ELR (cell line): ENCODE measurements at regions not wholly inside any gene's neighbourhood (a gene's known extent, or its start where the extent isn't known, plus 50 kb on each side); places are given as distances from the start of the nearest gene placed in this dataset.
"Not testable (repeated sequence)": the region's sequence is repeated elsewhere in the genome, so short reads cannot be mapped to it uniquely, and the experiment has no call there.

Experiments used
- DNase-seq: peaks from one replicate; pipeline ENCODE4 v3.0.0-alpha.2; 2015; ENCODE audit warnings: low read depth

DNA sequence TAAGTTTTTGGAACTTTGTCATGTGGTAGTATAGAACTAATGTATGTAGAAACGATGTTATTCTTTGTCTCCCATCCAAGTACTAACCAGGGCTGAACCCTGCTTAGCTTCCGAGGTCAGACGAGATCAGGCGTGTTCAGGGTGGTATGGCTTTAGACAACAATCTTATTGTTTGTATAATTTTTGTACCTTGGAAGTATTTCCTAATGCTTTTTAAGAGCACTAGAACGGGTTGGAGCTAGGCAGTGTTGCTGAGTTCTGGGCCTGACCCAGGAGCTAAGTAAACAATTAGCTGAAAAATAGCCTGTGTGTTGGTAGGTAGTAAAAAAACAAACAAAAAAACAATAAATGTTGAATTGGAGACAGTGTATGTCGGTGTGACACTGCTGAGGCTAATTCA lies 244.3 kb downstream of the EMP1 start:
- no peak for DNase-seq

DNA sequence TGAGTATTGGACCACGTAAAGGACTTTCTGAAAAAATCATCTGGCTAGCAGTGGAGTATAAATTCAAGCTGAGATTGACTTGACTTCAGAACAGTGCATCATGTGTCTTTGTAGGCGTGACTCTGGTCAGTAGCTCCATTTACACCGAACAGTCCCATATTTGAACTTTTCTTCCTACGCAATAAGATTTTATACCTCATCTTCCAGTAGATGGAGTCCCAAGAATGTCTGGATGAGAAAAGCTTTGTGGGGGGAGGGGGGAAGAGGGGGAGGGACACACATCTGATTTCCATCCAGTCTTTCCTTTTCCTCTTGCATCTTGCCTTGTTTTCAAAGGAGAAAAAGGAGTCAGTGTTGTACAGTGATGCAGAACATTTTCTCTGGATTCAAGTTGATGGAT lies 241.0 kb downstream of the EMP1 start:
- DNase-seq = no peak

DNA sequence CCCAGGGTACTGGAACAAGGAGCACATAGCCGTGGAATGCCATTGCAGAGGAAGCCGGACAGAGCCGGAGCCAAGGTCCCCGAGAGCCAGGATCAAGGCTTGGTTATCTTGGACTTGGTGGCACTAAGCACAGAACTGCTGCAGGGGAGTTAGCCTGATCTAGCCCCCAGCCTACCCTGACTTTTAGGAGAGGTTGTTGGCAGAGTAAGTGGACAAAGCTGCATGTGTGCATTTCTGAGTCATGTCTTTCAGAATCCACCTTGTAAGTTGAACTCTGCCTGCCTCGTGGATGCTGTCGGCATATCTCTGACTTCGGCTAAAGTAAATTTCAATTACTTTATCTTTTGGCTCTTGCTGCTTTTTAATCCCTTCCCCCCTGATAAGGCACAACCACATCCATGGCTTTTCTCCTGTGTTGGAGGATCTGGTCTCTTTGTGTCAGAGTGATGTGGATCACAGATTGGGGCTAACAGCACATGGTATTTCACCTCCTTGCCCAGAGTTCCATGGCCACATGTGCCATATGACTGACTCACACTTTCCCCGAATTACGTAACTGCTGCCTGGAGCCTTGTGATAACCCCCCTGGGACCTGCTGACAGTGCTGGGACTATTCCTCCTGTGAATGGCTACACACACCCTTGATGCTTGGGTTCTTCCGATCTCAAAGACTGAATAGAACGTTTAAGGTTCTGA lies 240.3 kb downstream of the EMP1 start:
- peak; percentile 55 for DNase-seq

DNA sequence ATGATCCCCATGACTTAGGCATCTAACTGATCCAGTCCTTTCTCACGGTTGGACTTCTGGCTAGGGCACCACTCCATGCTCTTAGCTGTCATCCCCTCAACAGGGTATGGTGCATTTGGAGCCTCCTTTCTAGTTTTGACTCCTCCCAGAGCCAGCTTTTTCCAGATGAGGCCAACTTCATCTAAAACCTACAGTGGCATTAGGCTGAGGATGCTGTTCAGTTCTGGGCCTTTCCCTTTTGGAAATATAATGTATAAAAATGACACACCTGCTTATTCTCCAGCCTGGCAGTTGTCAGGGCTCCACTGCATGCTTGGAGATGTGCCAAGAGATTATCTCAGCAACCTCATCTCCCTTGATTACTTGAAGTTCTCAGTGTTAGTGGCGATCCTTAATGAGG lies 239.7 kb downstream of the EMP1 start:
- no peak for DNase-seq

DNA sequence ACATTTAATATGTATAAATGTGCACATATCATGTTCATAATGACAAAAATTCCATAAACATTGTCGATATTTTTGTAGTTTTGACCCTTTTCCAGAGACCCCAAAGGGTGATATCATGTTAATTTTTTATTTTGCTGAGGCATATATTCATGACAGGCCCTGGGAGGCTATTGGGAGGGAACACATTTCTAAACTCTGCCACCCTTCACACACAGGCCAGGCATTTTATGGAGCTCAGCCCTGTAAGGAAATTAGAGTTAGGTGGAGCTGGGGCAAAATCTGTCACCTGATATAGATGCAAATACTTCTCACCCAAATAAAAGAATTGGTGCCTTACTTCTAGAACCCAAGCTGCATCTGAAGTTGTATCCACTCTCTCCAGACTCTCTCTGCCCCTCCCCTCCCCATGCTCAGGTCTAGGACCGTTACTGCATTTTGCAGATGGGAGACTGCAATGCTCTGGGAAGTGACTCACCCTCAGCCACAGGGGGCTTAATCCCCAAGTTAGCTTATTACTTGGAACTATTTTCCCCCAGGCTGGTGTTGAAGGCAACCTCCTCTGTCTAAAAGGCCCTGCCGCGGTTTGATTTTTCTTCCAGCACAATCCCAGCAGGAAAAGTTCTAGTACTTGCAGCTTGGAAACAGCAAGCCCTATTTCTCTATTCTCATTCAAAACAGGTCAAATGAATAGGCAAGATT lies 238.9 kb downstream of the EMP1 start:
- DNase-seq = peak; percentile 32

- DNase-seq = no peak
Observed at GRCh38 chr12:13433768-13434167, 237.2 kb downstream of the EMP1 start.

GRCh38 chr12:13431041-13431440 lies 234.5 kb downstream of the EMP1 start:
- no peak for DNase-seq

DNA sequence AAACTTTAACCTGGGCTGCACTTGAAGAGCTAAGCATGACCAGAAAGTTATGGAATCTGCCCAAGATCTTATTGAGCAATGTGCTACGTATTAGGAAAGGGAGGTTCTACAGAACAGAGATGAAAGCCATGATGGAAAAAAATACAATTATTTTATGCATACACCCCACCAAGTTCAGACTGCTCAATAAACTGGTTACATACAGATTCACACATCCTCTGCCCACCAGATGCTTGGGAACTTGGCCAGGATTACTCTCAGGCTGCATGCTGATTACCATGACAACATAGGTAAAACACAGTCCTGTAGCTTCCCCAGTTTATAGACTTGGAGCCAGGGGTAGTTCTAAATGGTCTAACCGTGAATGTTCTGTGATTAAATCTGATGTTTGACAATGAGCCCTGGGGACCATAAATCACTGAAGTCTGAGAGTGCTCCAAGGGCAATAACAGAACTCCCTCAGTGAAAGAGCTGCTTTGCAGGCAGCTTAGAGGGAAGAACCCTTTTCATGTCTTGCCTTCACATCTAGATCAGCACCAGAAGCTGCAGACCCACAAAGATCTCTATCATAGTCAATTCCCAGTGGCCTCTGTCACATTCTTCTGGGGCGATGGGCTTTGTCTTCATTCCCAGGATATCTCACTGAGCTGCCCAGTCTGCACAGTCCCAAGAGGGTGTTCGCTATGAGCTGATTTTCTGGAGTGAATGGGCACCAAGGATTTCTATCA lies 232.2 kb downstream of the EMP1 start:
- no peak for DNase-seq

DNA sequence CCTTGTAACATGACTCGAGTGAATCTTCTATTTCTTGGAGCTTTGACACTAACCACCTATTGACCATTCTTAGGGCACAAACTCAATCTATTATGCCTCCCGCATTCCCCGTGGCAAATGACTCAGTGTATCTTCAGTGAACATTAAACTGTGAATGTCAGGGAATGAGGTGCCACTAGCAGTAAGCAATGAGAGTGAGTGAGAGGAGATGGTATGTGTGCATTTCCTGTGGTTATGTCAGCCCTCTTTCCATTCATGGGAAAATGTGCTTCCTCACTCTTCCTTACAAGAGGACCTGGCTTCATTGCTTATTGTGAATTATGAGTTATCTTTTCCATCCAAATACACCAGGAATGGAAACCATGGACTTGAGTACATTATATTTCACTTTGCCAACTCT lies 229.2 kb downstream of the EMP1 start:
- peak; percentile 92 for DNase-seq

DNA sequence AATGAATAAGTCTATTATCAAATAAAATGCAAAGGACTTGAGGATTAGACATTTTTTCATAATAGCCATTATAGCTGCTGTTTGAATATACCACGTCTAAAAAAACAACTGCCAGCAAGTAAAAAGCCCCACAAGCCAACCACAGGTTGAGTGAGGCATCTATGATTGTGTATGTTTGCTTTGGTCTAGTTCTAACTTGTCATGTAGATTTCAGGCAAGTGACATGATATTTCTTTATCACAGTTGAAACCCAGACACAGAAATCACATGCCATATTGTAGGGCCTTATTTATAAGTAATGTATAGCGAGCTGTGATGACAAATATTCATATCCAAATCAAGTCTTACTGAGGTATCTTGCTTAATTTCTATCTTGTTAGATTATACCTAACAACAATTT lies 225.8 kb downstream of the EMP1 start:
- no peak for DNase-seq

- no peak for DNase-seq
Observed at GRCh38 chr12:13417516-13417915, 221.0 kb downstream of the EMP1 start.

- no peak for DNase-seq
Observed at GRCh38 chr12:13411287-13411686, 214.8 kb downstream of the EMP1 start.

GRCh38 chr12:13405961-13406703 lies 209.6 kb downstream of the EMP1 start:
- DNase-seq = no peak

DNA sequence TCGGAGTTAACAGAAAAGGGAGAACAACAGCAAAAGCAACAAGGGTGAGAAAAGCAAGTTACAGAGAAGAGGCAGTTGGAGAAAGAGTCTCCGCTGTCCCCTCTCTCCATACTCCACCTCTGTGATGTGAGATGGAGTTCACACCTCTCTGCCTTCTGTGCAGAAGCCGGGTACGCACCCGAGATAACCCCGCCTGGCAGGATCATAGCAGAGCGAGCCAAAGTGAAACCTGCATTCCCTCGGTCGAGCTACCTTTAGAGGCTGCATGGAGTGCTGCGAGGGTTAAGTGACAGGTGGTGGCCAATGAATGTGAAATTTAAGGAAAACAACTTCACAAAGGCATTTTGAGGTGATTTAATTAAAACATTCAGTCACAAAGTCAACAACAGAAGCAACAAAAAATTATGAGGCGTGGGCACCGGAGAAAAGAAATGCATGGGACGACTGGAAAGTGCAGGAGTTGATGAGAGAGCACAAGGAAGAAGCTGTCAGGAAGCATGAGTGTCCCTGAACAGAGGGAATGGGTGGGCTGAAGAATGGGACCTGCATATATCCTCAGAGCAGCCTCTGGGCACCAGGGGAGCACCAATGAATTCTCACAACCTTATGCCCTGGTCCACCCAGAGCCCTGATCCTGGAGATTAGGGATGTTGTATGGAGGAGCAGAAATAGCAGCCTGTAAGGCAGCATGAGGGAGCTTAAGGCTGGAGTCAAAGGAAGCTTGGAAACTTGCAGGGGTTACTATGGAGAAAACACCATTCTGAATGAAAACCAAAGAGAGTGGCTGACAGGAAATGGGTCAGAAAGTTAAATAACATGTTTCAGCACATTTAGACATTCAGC lies 208.3 kb downstream of the EMP1 start:
- no peak for DNase-seq

DNA sequence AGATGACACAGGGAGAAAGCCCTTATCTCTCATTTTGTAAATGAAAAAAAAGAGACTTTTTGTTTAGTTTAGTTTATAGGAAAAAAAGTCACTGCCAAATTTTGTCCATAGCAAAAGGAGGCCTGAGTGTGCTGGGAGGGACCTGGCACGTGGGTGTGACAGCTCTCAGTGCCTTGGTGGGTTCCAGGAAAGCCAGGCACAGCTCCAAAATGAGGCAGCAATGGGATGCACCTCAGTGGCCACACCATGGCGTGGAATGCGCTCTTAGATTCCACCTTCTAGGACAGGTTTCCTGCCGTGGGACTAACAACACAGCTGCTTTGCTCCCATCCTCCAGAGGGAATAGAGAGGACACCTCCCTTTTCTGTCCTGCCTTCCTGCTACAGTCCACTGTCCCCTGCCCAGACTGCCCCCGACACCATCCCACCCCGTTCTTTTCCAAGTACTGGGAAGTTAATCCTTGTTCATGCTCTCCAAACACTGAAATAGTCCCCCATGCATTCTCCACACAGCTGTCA lies 207.6 kb downstream of the EMP1 start:
- DNase-seq = no peak

DNA sequence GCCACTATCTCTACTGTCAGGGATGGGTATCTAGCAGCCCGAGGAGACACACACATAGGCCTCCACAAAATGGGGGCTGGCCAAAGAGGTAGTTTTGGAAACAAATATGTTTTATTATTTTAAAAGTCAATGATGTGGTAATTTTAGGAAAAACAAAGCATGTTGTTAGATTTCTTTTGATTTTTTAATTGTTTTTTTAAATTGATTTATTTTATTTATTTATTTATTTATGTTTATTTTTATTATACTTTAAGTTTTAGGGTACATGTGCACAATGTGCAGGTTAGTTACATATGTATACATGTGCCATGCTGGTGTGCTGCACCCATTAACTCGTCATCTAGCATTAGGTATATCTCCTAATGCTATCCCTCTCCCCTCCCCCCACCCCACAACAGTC lies 194.8 kb downstream of the EMP1 start:
- DNase-seq = not testable (repeated sequence)

DNA sequence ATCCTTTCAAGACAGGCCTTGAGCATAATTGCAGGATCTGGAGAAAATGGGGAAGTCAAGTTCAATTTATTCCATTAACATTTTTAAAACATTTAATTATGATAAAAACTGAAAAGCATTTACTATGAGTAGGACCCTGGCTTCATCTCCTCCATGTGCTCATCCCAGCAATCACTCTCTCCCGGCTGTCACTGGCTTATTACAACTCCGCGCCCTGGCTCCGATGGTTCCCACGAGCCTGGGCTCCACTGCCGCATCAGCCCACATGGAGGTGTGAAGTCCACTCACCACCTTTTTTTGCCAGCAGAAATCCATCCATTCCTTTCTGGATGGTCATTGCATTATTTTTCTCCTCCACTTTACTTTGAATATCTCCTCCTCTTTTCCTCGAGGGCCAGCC lies 194.4 kb downstream of the EMP1 start:
- DNase-seq = no peak

DNA sequence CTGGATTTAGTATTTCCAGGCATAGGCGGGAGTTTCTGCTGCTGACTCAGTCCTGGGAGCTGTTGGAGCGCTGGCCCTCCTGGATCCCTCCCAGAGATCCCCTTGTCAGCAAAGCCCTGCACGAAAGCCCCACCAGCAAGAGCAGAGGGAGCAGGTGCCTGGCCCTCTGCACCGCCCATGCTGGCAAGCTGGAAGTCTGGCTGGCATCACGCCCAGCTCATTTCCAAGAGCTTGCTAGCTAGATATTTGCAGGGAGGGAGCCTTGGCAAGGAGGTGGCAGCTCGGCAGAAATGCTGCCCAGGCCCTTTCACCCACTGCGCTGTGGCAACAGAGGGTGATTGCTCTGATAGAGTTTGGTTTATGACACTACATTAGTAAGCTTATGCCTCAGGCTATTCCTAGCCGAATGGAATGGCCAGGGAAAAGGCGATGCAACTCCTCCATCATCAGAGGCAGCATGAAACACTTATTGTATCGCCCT lies 193.9 kb downstream of the EMP1 start:
- peak; percentile 75 for DNase-seq

DNA sequence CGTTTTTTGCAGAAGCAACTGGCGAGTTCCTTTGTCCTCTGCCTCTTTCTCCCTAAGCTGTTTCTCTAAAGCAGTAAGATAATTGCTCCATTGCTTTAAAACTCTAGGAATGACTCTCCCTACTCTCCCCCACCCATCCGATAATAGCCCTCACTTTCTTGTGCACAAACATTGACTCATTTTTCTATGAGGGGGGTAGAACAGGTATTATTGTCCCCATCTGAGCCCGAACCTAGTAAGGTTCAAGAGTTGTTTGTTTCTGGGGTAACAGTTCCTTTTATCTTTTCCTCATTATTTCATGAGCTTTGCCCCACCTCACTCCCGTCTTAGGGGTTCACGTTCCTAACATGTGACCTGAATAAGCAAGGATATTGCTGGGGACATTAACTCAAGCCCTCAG lies 190.6 kb downstream of the EMP1 start:
- DNase-seq = no peak

DNA sequence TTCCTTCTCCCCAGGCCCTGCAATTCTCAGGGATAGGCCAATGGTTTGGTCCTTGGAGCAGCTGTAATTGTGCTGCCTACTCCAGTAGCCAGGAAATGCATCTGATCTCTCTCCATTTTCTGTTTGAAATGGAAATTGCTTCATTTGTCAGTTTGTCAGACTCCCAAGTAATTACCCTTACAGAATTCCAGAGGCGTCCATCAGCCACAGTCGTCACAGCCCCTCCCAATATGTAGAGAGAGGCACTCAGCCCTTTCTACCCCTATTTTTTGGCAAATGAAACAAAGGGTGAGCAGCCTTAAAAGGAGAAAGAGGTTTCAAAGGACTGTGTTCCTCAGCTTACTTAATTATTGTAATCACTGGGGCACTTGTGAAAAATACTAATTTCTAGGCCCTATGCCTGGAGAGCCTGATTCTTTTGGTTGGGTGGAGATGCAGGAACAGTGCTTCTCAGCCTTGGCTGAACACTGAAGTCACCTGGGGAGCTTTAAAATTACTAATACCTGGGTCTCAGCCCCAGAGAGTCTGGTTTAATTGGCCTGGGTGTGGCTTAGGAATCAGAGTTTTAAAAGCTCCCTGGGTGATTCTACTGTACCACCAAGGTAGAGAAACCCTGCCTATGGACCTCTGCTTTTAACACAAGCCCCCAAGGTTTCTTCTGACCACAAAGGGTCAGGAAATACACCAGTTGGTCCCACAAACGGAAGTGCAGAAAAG lies 190.0 kb downstream of the EMP1 start:
- no peak for DNase-seq

DNA sequence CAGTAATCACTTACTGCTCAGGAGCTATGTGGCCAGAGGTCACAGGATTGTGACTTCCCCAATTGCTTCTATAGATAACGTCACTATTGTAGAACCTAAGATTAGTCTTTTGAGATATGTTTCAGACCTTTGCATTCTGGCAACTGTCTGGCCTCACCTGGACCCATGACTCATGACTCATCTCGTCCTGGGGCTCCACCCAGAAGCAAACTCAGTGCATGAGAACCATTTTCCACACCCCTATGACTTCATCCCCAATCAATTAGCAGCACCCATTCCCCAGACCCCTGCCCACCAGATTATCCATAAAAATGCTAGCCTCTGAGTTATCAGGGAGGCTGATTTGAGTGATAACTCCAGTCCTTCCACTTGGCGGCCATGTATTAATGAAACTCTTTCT lies 186.9 kb downstream of the EMP1 start:
- no peak for DNase-seq
